HCEC 1CT (cell line): ENCODE measurements at regions not wholly inside any gene's neighbourhood (a gene's known extent, or its start where the extent isn't known, plus 50 kb on each side); places are given as distances from the start of the nearest gene placed in this dataset.
A peak's percentile ranks its signal among the peaks of the same experiment; 100 is the strongest.

Source experiments
- DNase-seq: peaks from one replicate; pipeline ENCODE4 v3.0.0-alpha.2; 2017

- peak; percentile 12 for DNase-seq
These were observed 53.1 kb downstream of the GSX2 start for GRCh38 chr4:54152846-54153600.

GRCh38 chr4:54155936-54156335, 56.0 kb downstream of the GSX2 start:
- DNase-seq, result no peak

- DNase-seq, result no peak
These were observed 57.6 kb downstream of the GSX2 start for GRCh38 chr4:54157606-54158005.

GRCh38 chr4:54159543-54159942, 59.6 kb downstream of the GSX2 start:
- no peak for DNase-seq

GRCh38 chr4:54165011-54165410, 64.1 kb upstream of the PDGFRA start:
- no peak for DNase-seq

GRCh38 chr4:54165438-54165837, 63.7 kb upstream of the PDGFRA start:
- peak; percentile 78 for DNase-seq

GRCh38 chr4:54167508-54167907, 61.6 kb upstream of the PDGFRA start:
- no peak for DNase-seq

- DNase-seq, result peak; percentile 34
These were observed 59.9 kb upstream of the PDGFRA start for GRCh38 chr4:54169176-54169575.

- DNase-seq, result no peak
These were observed 56.9 kb upstream of the PDGFRA start for GRCh38 chr4:54172156-54172555.

- DNase-seq, result no peak
These were observed 55.7 kb upstream of the PDGFRA start for GRCh38 chr4:54173281-54173912.

- DNase-seq, result no peak
These were observed 52.9 kb upstream of the PDGFRA start for GRCh38 chr4:54176202-54176601.
